ENCODE measurements at regions not wholly inside any gene's neighbourhood (a gene's known extent, or its start where the extent isn't known, plus 50 kb on each side); places are given as distances from the start of the nearest gene placed in this dataset.

- TF ChIP-seq POLR2A (IDR thresholded peaks at IDR 0.05), result no peak
- ATAC-seq (no peak), DNase-seq (no peak)
- Histone ChIP-seq H3K27ac (no peak overlapping the region), H3K27me3 (no peaks in the 10 kb centered on the region), H3K36me3 (no peaks in the 10 kb centered on the region), H3K4me3 (no peak overlapping the region), H3K4me1 (peaks cover 0 to 37% (median 5%) of the 10 kb centered on the region in 4 donors), H3K9me3 (no peaks in the 10 kb centered on the region)
- intact Hi-C loops (cut with DNase I), result no loop called here
- 100% methylated on average over 2 of the region's 3 CpGs for WGBS (ENCODE audit: insufficient coverage, low coverage, low lambda C conversion rate, missing lambda C conversion rate)
Observed at GRCh38 chr2:234671716-234672115, 174.8 kb upstream of the ARL4C start.

DNA sequence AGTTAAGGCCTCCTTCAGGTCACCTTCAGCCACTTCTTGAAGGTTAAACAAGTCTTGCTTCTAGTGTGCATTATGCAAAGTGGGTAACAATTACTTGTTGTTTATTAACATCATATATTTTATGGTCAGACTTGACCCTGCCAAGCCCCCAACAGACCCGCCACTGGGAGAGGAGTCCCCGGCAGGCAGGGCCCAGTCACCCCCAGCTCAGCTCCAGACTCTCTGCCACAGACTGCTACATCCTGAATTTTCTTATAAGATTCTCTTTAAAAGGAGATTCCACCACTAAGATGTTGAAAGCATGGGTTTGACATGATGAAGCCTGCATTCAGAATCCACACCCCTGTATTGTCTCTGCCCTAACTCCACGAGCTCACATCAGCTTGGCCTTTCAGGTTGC lies 174.3 kb upstream of the ARL4C start:
- Histone ChIP-seq H3K4me1 (peaks cover 0 to 32% (median 3%) of the 10 kb centered on the region in 4 donors), H3K36me3 (no peaks in the 10 kb centered on the region), H3K27ac (no peak overlapping the region), H3K9me3 (no peaks in the 10 kb centered on the region), H3K27me3 (no peaks in the 10 kb centered on the region), H3K4me3 (no peak overlapping the region)
- no peak for DNase-seq
- no peak for TF ChIP-seq CTCF (IDR thresholded peaks at IDR 0.05)
- TF ChIP-seq POLR2A (IDR thresholded peaks at IDR 0.05), result no peak
- intact Hi-C loops (cut with DNase I), result no loop called here
- ATAC-seq, result no peak
- WGBS (ENCODE audit: insufficient coverage, low coverage, low lambda C conversion rate, missing lambda C conversion rate), result 83% methylated on average over 3 of the region's 3 CpGs

GRCh38 chr2:234670806-234671205 lies 173.9 kb upstream of the ARL4C start:
- Histone ChIP-seq H3K27me3 (no peaks in the 10 kb centered on the region), H3K4me1 (peaks cover 0 to 28% (median 2%) of the 10 kb centered on the region in 4 donors), H3K27ac (no peak overlapping the region), H3K4me3 (no peak overlapping the region), H3K36me3 (no peaks in the 10 kb centered on the region), H3K9me3 (no peaks in the 10 kb centered on the region)
- ATAC-seq (no peak), DNase-seq (no peak)
- 100% methylated on average over 3 of the region's 7 CpGs for WGBS (ENCODE audit: insufficient coverage, low coverage, low lambda C conversion rate, missing lambda C conversion rate)
- no peak for TF ChIP-seq CTCF (IDR thresholded peaks at IDR 0.05)
- TF ChIP-seq POLR2A (IDR thresholded peaks at IDR 0.05), result no peak
- intact Hi-C loops (cut with DNase I), result no loop called here

- no peaks in the 10 kb centered on the region for H3K36me3 ChIP-seq
- intact Hi-C loops (cut with DNase I), result no loop called here
- TF ChIP-seq CTCF (IDR thresholded peaks at IDR 0.05), result no peak
- TF ChIP-seq POLR2A (IDR thresholded peaks at IDR 0.05), result no peak
Observed at GRCh38 chr2:234670052-234670451, 173.2 kb upstream of the ARL4C start.

GRCh38 chr2:234669621-234670020 lies 172.7 kb upstream of the ARL4C start:
- no peak for DNase-seq
- WGBS (ENCODE audit: insufficient coverage, low coverage, low lambda C conversion rate, missing lambda C conversion rate), result 75% methylated on average over 2 of the region's 2 CpGs
- Histone ChIP-seq H3K9me3 (no peaks in the 10 kb centered on the region), H3K27me3 (no peaks in the 10 kb centered on the region), H3K27ac (no peak overlapping the region), H3K4me1 (peaks cover 0 to 23% (median 0%) of the 10 kb centered on the region in 4 donors), H3K4me3 (no peak overlapping the region), H3K36me3 (no peaks in the 10 kb centered on the region)
- intact Hi-C loops (cut with DNase I), result no loop called here
- peak in 1 of 4 donors; percentile 24 for ATAC-seq
- TF ChIP-seq POLR2A (IDR thresholded peaks at IDR 0.05) (no peak), CTCF (IDR thresholded peaks at IDR 0.05) (peak in 2 of 4 donors; percentile 15 to 43)

More at GRCh38 chr2:234670052-234670451, 173.2 kb upstream of the ARL4C start:
- Histone ChIP-seq H3K27me3 (no peaks in the 10 kb centered on the region), H3K27ac (no peak overlapping the region), H3K4me3 (no peak overlapping the region), H3K4me1 (peaks cover 0 to 23% (median 0%) of the 10 kb centered on the region in 4 donors), H3K9me3 (no peaks in the 10 kb centered on the region)
- ATAC-seq (no peak), DNase-seq (no peak)
- 81% methylated on average over 3 of the region's 3 CpGs for WGBS (ENCODE audit: insufficient coverage, low coverage, low lambda C conversion rate, missing lambda C conversion rate)
